Naive B cell (primary cell): ENCODE measurements at regions not wholly inside any gene's neighbourhood (a gene's known extent, or its start where the extent isn't known, plus 50 kb on each side); places are given as distances from the start of the nearest gene placed in this dataset.

ENCODE experiments used
- ATAC-seq, 2 donors: fragments of 150-1000 bp; cut with Tn5 transposase; 2 replicates each; pipeline ENCODE4 v1.10.0; 2021; ENCODE audit warnings: low read depth in 2 of 2, mild to moderate bottlenecking in 2 of 2, moderate library complexity in 2 of 2
- DNase-seq: peaks from one replicate; pipeline ENCODE4 v3.0.0; 2022
- H3K27ac Mint-ChIP-seq, 6 donors: one replicate each; pipeline ENCODE4 v1.8.0; 2020 to 2022; ENCODE audit warnings: mild to moderate bottlenecking in 6 of 6, mixed read lengths in 6 of 6, moderate library complexity in 5 of 6, inconsistent platforms in 2 of 6
- H3K27me3 Mint-ChIP-seq, 3 donors: one replicate each; pipeline ENCODE4 v1.8.0; 2021 to 2022; ENCODE audit warnings: mixed read lengths in 3 of 3, mild to moderate bottlenecking in 1 of 3
- H3K36me3 Mint-ChIP-seq, 2 donors: one replicate each; pipeline ENCODE4 v1.8.0; 2020 to 2022; ENCODE audit warnings: mixed read lengths in 2 of 2, inconsistent platforms in 1 of 2, mild to moderate bottlenecking in 1 of 2
- H3K4me1 Mint-ChIP-seq, 3 donors: one replicate each; pipeline ENCODE4 v1.8.0; 2020 to 2022; ENCODE audit warnings: mixed read lengths in 3 of 3, inconsistent platforms in 1 of 3, mild to moderate bottlenecking in 1 of 3, moderate library complexity in 1 of 3
- H3K4me3 Mint-ChIP-seq, 8 donors: one replicate each; pipeline ENCODE4 v1.8.0; 2020 to 2022; ENCODE audit warnings: mild to moderate bottlenecking in 8 of 8, mixed read lengths in 8 of 8, moderate library complexity in 8 of 8, inconsistent platforms in 2 of 8
- H3K9me3 Mint-ChIP-seq, 7 donors: one replicate each; pipeline ENCODE4 v1.8.0; 2020 to 2022; ENCODE audit warnings: mixed read lengths in 7 of 7, mild to moderate bottlenecking in 5 of 7, inconsistent platforms in 2 of 7, moderate library complexity in 1 of 7

- H3K9me3 Mint-ChIP-seq: peaks cover 0 to 11% (median 1%) of the 10 kb centered on the region in 7 donors
- no peaks in the 10 kb centered on the region for H3K36me3 Mint-ChIP-seq
- H3K4me1 Mint-ChIP-seq: no peaks in the 10 kb centered on the region
- H3K4me3 Mint-ChIP-seq: no peak overlapping the region
- ATAC-seq: no peak
- no peak for DNase-seq
- peaks cover 0 to 18% (median 8%) of the 10 kb centered on the region in 3 donors for H3K27me3 Mint-ChIP-seq
- no peak overlapping the region for H3K27ac Mint-ChIP-seq
Observed at GRCh38 chr16:49216593-49216992, 65.0 kb downstream of the CBLN1 start.

- Mint-ChIP-seq H3K4me3 (no peak overlapping the region), H3K27ac (no peak overlapping the region), H3K36me3 (no peaks in the 10 kb centered on the region), H3K27me3 (peaks cover 0 to 20% (median 8%) of the 10 kb centered on the region in 3 donors), H3K9me3 (peaks cover 0 to 7% (median 2%) of the 10 kb centered on the region in 7 donors), H3K4me1 (no peaks in the 10 kb centered on the region)
- no peak for DNase-seq
- no peak for ATAC-seq
Observed at GRCh38 chr16:49213594-49213993, 68.0 kb downstream of the CBLN1 start.

- ATAC-seq (no peak), DNase-seq (no peak)
- no peaks in the 10 kb centered on the region for H3K4me1 Mint-ChIP-seq
Observed at GRCh38 chr16:49204191-49204590, 77.4 kb downstream of the CBLN1 start.

DNA sequence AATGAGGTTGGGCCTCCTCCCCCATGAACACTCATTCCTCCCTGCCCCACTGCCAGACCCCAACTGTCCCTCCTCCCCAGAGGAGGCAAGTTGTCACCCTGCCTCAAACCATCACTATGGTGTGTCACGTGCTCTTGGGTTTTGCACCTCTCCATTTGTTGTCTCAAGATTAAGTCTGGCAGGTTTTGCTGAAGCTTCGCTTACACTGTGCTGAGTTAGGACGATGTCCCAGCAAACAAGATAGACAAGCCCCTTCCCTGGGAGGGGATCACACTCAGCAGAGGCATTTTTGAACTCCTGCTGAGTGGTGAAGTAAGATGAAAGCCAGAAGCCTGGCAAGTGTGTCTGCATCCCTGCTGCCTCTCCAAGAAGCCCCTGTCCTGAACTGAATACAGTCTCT, 78.3 kb downstream of the CBLN1 start:
- Mint-ChIP-seq H3K4me3 (no peak overlapping the region), H3K27ac (no peak overlapping the region), H3K9me3 (peaks cover 0 to 9% (median 2%) of the 10 kb centered on the region in 7 donors), H3K36me3 (no peaks in the 10 kb centered on the region), H3K27me3 (peaks cover 0 to 8% (median 4%) of the 10 kb centered on the region in 3 donors), H3K4me1 (no peaks in the 10 kb centered on the region)
- DNase-seq (no peak), ATAC-seq (no peak)

More at GRCh38 chr16:49204191-49204590, 77.4 kb downstream of the CBLN1 start:
- H3K27me3 Mint-ChIP-seq: peaks cover 0 to 8% (median 4%) of the 10 kb centered on the region in 3 donors
- H3K9me3 Mint-ChIP-seq: peaks cover 0 to 9% (median 2%) of the 10 kb centered on the region in 7 donors
- no peak overlapping the region for H3K4me3 Mint-ChIP-seq
- H3K36me3 Mint-ChIP-seq: no peaks in the 10 kb centered on the region
- no peak overlapping the region for H3K27ac Mint-ChIP-seq

GRCh38 chr16:49201118-49201517, 80.5 kb downstream of the CBLN1 start:
- Mint-ChIP-seq H3K4me3 (no peak overlapping the region), H3K27me3 (peaks cover 0 to 8% (median 4%) of the 10 kb centered on the region in 3 donors), H3K36me3 (no peaks in the 10 kb centered on the region), H3K27ac (no peak overlapping the region), H3K4me1 (no peaks in the 10 kb centered on the region), H3K9me3 (peaks cover 0 to 9% (median 2%) of the 10 kb centered on the region in 7 donors)
- no peak for DNase-seq
- no peak for ATAC-seq

GRCh38 chr16:49200223-49200820, 81.3 kb downstream of the CBLN1 start:
- DNase-seq (no peak), ATAC-seq (no peak)
- Mint-ChIP-seq H3K4me1 (no peaks in the 10 kb centered on the region), H3K36me3 (no peaks in the 10 kb centered on the region), H3K27ac (no peak overlapping the region), H3K27me3 (peaks cover 0 to 8% (median under 1%) of the 10 kb centered on the region in 3 donors), H3K9me3 (peaks cover 0 to 9% (median 4%) of the 10 kb centered on the region in 7 donors), H3K4me3 (no peak overlapping the region)

DNA sequence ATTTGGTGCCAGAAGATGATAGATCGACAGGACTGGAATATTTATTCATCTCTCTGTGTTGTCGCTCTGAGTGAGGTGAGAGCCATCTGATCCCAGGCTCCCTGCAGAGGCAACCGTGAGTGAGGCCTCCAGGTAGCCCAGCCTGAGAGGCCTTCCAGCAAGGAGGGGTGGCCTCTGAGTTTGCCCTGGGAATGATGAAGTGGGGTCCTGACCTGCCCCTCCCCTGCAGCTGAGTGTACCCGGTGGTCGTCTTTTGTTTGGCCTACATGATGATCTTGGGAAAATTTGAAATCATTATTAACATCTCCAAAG, 86.4 kb downstream of the CBLN1 start:
- H3K27me3 Mint-ChIP-seq: peaks cover 0 to 25% (median 10%) of the 10 kb centered on the region in 3 donors
- H3K4me3 Mint-ChIP-seq: no peak overlapping the region
- no peaks in the 10 kb centered on the region for H3K36me3 Mint-ChIP-seq
- H3K4me1 Mint-ChIP-seq: no peaks in the 10 kb centered on the region
- peaks cover 0 to 13% (median 2%) of the 10 kb centered on the region in 7 donors for H3K9me3 Mint-ChIP-seq
- H3K27ac Mint-ChIP-seq: no peak overlapping the region
- ATAC-seq (no peak), DNase-seq (no peak)

DNA sequence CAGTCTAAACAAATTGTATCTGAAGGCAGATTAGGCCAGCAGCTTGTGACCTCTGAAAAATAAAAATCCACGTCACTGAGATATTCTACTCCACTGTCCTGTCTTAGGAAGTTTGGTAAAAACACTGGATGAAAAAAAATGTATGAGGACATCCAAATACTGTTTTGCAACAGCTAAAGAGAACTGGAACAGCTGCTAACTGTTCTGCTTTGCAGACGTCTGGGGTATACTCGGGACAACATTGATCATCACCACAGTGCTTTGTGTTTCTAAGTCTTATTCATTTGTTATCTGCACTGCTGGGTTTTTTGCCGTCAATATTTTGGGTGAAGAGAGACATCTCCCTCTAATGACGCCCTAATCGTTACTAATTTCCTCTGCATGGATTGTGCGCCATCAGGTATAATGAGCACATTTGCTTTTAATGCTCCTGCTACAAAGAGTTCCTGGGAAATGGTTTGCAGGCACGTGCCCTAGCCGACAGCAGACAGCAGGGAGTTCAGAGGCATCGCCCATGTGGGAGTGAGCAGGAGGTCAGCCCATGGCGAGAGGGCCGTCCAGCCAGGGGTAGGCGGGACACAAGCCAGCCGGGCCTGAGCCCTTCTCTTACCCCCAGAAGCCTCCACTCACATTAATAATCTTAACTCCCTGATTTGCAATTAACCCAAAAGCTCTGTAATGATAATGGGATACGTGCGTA, 87.0 kb downstream of the CBLN1 start:
- no peak overlapping the region for H3K27ac Mint-ChIP-seq
- H3K4me3 Mint-ChIP-seq: no peak overlapping the region

DNA sequence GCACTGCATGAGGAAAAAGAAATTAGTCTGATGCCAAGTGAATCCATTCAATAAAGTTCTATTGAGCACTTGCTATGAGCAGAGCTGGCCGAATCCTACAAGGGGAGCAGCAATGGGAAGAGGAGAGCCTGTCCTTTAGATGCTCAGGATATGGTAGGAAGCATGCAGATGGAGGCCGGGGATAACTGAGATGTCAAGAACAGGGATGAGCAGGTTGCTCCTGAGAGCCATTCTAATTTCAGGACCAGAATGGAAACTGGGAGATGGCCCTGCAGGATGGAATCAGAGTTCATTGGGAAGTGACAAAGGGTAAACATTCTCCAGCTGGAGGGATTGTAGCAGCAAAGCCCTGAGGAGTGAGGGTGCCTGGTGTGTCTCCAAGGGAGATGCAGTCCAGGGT, 88.0 kb downstream of the CBLN1 start:
- H3K27ac Mint-ChIP-seq: no peak overlapping the region
- no peaks in the 10 kb centered on the region for H3K4me1 Mint-ChIP-seq
- no peak for ATAC-seq
- no peaks in the 10 kb centered on the region for H3K36me3 Mint-ChIP-seq
- H3K9me3 Mint-ChIP-seq: peaks cover 0 to 20% (median 4%) of the 10 kb centered on the region in 7 donors
- DNase-seq: no peak
- no peak overlapping the region for H3K4me3 Mint-ChIP-seq
- H3K27me3 Mint-ChIP-seq: peaks cover 3 to 33% (median 13%) of the 10 kb centered on the region in 3 donors

More for the DNA sequence above, 87.0 kb downstream of the CBLN1 start:
- Mint-ChIP-seq H3K36me3 (no peaks in the 10 kb centered on the region), H3K4me1 (no peaks in the 10 kb centered on the region), H3K27me3 (peaks cover 3 to 30% (median 13%) of the 10 kb centered on the region in 3 donors), H3K9me3 (peaks cover 0 to 18% (median 2%) of the 10 kb centered on the region in 7 donors)
- DNase-seq: no peak
- no peak for ATAC-seq

- peaks cover 3 to 27% (median 13%) of the 10 kb centered on the region in 3 donors for H3K27me3 Mint-ChIP-seq
- DNase-seq: no peak
- no peak overlapping the region for H3K27ac Mint-ChIP-seq
- no peak overlapping the region for H3K4me3 Mint-ChIP-seq
- no peak for ATAC-seq
- H3K4me1 Mint-ChIP-seq: no peaks in the 10 kb centered on the region
- peaks cover 1 to 20% (median 4%) of the 10 kb centered on the region in 7 donors for H3K9me3 Mint-ChIP-seq
- H3K36me3 Mint-ChIP-seq: no peaks in the 10 kb centered on the region
Observed at GRCh38 chr16:49189286-49189685, 92.4 kb downstream of the CBLN1 start.

- ATAC-seq (no peak), DNase-seq (no peak)
- Mint-ChIP-seq H3K4me1 (no peaks in the 10 kb centered on the region), H3K27ac (no peak overlapping the region), H3K36me3 (no peaks in the 10 kb centered on the region), H3K4me3 (no peak overlapping the region), H3K27me3 (peaks cover 0 to 4% (median 0%) of the 10 kb centered on the region in 3 donors), H3K9me3 (peaks cover 0 to 6% (median 3%) of the 10 kb centered on the region in 7 donors)
Observed at GRCh38 chr16:49183911-49184310, 97.7 kb downstream of the CBLN1 start.

DNA sequence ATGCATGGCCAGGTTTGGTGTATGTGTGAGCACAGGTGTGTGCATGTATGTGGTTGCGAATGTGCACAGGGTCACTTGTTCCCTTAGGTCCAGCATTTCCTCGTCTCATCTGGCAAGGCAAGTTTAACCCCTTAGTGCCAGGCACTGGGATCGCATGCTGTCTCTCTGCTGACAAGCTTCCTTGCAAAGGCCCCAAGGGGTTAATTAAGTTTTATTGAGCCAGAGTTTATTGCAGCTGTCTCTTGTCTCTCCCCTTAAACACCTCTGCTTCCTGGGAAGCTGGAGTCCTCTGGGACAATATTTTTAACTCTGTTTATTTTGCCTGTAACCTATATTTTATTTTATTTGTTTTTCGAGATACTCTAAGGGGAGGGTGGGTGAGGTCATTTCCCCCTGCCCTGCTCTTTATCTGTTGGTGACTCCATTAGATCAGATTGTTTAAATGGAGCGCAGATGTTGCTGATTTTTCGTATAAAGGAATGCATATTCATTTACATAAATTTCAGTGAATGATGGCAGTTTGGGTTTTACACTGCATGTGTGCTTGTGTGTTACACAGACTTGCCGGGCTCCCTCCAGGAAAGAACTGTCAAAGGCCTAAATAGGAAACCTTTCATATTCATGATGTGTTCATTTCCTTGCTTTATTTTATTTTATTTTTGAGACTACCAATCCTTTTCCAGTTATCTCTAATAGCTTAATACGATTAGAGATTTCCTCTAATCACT, 99.7 kb downstream of the CBLN1 start:
- ATAC-seq: no peak

GRCh38 chr16:49179714-49180330, 101.8 kb downstream of the CBLN1 start:
- no peak overlapping the region for H3K27ac Mint-ChIP-seq
- peaks cover 0 to 9% (median 0%) of the 10 kb centered on the region in 7 donors for H3K9me3 Mint-ChIP-seq
- ATAC-seq (no peak), DNase-seq (no peak)
- H3K4me3 Mint-ChIP-seq: no peak overlapping the region
- no peaks in the 10 kb centered on the region for H3K36me3 Mint-ChIP-seq
- peaks cover 6 to 14% (median 14%) of the 10 kb centered on the region in 3 donors for H3K27me3 Mint-ChIP-seq
- no peaks in the 10 kb centered on the region for H3K4me1 Mint-ChIP-seq

More for the DNA sequence above, 99.7 kb downstream of the CBLN1 start:
- no peak for DNase-seq
- peaks cover 0 to 4% (median 0%) of the 10 kb centered on the region in 7 donors for H3K9me3 Mint-ChIP-seq
- H3K27ac Mint-ChIP-seq: no peak overlapping the region
- H3K36me3 Mint-ChIP-seq: no peaks in the 10 kb centered on the region
- H3K27me3 Mint-ChIP-seq: peaks cover 0 to 8% (median 0%) of the 10 kb centered on the region in 3 donors
- H3K4me3 Mint-ChIP-seq: no peak overlapping the region
- no peaks in the 10 kb centered on the region for H3K4me1 Mint-ChIP-seq
